Cerebellar cortex (tissue), 1 donor: ENCODE measurements at regions not wholly inside any gene's neighbourhood (a gene's known extent, or its start where the extent isn't known, plus 50 kb on each side); places are given as distances from the start of the nearest gene placed in this dataset.

Experiments used
- DNase-seq: peaks from one replicate; pipeline ENCODE4 v3.0.0-alpha.2; 2015; ENCODE audit warnings: low spot score

DNA sequence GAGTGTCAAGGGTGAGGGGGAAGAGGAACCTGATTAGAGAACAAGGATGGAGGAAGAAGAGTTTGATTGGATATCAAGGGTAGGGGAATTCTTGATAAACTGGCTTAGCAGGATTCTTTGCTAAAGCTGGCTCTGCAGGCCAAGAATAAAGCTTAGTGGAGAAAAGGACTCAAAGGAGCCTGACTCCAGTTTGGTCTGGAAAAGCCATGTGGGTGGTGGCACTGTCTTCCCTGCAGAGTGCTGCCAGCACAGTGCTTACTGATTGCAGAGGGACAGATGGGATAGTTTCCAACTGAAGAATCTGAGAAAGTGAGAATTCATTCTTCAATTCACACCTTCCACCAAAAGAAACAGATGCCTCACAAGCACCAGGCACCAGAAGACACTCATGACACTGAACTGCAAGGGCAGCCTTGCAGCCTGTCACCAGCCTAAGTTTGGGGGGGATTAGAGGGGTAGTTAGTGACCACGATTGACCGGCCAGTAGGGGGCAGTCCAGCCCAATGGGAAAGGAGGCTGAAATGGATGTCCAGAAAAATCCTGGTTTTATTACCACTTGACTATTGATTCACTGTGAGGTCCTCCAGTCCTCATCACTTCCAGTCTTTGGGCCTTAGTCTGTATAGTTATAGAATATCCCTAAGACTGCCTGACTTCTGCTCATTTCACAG, 334.5 kb downstream of the SMAD2 start:
- peak; percentile 25 for DNase-seq

DNA sequence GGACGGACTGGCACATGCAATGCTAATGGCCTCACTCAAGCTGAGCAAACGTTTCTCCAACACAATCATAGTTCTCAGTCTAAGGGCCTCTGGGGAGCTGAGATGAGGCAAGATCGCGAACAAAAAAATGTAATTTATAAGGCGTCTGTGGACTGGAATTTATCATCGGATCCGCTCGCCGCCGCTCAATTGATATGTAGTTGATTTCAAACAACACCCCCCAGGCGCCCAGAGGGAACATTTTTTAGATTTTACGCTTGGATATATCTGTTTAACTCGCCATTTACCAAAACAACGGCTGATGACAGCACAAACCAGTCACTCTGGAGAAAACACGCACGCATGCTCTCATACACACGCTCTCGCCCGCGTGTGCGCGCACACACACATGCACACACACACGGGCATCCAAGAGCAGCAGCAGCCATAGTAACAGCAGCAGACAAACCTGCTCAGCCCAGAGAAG, 335.8 kb downstream of the SMAD2 start:
- peak; percentile 51 for DNase-seq

DNA sequence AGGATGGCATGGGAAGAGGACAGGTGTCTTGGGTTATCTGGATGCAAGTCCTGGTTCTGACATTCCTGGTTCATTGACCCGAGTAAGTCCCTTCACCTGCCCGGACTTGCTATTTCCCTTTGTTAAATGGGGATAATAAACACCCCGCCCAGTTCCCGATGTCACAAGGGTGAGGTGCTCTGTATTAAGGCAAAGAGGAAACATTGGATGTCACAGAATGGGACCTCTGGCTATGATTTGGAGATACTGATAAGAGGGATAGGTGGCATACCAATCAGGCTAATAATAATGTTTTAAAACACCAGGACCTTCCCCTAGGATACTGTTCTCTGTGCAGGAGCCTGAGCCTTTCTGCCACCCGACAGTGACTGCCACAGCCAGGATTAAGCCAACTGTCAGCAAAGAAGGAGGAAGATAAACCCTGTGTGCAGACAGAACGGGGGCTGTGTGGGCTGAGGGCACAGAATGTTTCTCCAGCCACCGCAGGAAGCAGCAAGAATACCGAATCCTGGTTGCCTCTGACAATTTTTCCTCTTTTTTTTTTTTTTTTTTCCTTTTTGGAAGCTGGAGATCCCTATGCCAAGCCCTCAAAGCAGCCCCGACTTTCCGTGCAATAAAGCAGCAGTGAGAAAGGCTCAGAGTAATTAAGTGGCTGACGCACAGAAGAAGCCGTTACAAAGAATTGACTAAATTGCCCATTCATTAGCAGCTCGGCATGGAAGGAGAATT, 336.6 kb downstream of the SMAD2 start:
- peak; percentile 35 for DNase-seq

DNA sequence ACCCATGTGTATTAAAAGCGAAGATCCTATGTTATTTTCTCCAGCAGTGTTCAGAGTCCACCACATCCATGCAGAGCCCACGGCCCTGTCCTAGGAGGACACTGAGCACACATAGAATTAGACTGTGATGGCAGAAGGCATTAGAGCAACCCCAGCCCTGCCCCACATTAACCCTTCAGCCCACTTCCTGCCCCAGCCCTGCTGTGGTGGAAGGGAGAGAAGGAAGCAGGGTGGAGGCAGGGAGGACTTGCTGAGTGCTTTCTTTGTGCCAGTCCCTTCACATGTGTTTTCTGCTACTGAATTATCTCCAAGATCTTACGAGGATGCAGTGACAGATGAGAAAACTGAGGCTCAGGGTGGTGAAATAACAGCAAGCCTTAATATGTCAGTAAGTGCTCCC, 339.0 kb downstream of the SMAD2 start:
- no peak for DNase-seq

DNA sequence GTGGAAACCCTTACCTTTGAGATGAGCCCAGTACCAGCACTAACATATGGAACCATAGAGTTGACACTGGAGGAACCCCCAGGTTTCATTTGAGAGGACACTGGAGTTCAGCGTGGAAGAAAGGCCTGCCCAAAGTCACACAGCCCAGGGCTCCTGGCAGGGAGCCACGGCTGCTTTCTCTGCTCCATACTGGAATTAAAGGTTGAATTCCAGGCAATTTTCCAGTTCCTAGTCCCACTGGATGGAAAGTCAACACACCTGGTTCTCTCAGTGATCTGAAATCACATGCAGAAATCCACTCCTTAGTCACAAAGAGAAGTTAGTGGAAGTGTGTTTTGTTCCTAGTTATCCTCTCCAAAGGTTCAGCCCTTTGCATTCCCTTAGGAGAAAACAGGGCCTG, 336.1 kb upstream of the SKOR2 start:
- no peak for DNase-seq

DNA sequence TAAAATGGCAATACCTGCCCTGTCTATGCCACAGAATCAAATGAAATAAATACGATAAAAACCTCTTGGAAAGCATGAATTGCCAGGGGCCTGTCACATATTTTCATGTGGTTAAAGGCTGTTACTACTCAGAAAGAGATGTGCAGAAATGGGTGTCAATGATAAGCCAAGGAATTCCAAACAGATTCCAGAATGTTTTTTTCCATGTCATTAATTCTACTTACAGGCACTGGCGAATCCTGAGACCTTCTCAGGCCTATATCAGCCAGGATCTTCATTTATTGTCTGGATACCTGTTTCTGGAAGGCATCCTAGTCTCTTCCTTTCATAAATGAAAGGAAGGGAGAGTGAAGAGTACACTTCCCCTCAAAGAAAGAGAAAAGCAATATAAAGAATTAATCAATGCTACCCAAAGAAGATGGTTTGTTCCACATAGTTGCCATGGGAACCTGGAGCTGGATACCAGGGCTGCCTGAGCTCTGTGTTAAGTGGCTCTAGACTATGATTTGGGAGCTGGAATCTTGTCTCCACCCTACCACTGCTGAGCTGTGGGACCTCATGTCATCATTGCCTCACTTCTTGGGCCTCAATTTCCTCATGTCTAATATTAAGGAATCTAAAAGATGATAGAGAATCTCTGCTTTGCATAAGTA, 335.1 kb upstream of the SKOR2 start:
- no peak for DNase-seq

DNA sequence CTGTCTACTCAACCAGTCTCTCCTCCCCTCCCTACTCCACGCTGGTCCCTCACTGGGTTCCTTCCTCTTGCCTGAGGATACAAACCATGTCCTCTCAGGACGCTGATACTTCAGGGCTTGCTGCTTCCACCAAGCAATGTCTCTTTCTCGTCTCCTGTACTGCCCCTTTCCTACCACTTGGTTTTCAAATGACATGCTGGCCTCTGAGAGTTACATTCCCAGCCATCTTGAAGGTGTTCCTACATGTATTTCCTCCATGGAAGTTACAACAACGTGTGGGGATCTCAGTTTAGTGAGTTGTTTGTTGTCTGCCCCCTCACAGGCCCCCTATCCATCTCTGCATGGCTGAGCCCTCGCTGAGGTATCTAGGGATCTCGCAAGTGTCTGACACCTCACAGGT, 334.5 kb upstream of the SKOR2 start:
- DNase-seq, result no peak

DNA sequence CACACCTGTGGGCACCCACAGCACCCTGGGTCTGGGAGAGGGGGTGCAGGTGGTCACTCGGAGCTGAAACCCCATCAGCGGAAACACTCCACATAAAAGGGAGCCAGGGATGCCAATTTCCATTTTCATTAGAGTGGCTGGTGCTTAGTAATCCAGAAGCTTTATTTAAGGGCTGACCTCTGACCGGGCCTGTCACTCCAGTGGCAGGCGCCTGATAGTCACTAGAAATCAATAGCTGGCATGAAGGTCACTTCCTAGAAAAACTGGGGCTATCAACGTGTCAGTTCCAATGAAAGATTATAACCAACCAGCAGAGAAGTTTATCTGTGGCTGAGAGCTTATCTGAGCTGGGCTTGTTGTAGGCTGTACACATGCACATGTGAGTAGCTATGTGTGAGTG, 333.7 kb upstream of the SKOR2 start:
- no peak for DNase-seq

DNA sequence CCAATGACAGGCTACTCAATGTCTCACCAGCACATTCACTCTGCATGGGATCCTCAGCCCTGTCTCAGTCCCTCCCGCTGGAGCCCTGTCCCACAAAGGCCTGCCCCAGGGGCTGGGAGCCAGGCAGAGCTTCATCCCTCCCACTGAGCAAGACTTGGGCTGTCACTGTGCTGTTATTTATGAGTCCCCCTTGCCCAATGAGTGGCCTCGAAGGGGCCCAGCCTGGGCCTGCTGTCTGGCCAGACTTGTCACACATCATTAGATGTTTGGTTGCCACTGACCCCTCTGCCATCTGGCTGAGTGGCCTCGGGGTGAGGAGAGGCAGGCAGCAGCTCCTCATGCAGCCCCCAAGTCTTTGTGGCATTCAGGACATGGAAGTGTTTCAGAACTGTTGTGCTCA, 330.6 kb upstream of the SKOR2 start:
- no peak for DNase-seq

DNA sequence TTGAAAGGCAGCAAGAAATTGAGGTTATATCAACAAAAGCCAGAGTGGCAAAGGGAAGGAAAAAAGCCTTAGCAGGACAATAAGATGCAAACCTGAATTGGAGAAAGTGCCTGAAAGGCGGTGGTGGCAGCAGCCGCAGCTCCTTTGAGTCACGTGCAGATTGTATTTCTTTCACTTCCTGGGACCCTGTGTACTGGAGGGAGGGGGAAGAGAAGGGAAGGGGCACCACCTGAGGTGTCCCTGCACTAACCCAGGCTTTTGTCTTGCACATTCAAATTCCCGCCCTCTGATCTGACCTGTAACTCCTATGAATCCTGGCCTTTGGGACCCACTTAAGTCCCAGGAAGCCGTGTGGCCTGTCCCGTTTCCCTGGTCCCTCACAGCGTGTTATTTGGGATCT, 326.1 kb upstream of the SKOR2 start:
- no peak for DNase-seq

DNA sequence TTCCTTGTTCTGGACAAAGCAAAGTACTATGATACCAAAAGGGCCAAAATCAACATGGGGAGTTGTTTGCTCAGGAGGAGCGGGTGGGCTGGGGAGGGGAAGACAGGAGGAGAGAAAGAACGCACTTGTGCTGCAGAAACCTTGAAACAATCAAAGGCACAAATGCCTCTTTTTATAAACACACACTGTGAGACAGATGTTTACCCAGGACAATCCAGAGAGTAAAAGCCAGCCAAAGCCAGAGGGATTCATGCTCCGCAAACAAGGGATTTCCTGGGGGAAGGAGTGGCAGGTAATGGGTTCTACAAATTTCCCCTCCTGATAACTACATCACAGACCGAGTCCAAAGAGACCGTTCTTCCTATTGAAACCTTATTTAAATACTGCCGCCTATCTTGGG, 323.5 kb upstream of the SKOR2 start:
- no peak for DNase-seq

DNA sequence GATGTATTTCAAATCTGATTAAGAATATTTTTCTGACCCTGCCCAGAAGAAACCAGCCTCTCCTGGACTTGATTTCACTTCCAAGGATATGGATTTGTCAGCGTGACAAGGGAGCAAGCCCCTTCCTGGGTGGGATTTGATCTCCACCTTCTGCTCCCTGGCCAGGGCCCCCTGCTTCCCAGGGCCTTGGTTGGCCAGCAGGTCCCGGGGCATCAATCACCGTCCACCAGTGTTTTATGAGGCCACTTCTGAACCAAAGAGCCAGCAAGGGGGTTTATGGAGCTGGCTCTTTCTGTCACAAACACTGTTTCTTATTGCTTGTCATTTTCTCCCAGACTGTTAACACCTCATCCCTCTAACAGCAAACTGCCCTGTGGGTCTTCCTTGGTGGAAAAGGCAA, 320.5 kb upstream of the SKOR2 start:
- no peak for DNase-seq

DNA sequence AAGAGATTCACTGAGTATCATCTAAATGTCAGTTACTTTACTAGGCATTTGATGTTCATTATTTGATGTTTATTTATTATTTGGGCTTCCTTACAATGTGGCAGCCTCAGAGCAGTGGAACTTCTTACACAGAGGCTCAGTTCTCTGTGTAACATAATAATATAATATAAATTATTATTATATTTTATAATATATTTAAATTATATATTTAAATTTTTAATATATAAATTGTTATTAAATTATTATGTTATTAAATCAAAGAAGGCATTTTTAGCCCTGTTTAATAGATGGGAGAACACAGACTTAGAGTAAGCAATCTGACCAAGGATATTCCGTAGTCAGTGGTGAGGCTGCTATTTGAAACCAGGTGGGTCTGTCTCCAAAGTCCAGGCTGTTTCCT, 315.3 kb upstream of the SKOR2 start:
- DNase-seq, result no peak

DNA sequence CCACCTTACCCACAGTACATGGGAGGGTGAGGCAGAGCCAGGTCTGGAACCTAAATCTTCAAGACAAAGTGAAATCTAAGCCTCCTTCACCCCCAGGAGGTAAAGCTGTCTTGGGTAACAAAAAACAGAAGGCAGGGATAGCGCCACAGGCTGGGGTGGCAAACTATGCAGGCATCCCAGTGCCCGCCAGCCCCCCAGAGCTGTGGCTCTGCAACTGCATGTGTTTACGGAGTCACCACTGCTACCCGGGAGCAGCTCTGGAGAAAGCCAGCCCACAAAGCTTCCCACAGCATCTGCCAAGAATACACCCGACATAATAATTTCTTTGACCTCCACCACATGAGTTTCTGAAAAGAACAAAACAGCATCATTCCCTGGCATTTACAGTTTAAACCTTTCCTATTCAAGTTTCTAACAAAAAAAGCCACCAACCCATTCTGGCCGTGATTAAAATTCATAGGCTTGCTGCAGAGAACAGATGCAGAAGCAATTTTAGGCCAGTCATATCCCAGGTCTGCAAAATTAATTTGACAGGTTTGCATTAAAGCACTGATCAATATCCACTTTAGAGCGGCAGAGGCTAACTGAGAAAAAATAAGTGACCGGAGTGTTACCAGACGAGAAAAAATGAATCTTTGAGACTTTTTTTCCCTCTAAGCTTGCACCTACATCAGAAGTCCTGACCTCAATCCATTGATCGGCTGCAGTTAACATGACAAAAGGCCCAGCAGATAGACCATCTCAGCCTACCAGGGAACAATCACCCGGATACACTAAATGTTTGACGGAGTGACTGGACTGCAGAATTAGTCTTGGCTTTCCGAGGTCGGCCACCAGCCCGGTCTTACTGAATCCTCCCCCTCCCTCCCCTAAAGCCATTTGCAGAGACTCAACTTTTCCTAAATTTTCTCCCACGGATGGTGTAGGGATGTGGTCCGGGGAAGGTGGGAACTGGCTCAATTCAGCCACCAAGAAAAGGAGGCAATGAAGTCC, 309.6 kb upstream of the SKOR2 start:
- DNase-seq, result no peak

DNA sequence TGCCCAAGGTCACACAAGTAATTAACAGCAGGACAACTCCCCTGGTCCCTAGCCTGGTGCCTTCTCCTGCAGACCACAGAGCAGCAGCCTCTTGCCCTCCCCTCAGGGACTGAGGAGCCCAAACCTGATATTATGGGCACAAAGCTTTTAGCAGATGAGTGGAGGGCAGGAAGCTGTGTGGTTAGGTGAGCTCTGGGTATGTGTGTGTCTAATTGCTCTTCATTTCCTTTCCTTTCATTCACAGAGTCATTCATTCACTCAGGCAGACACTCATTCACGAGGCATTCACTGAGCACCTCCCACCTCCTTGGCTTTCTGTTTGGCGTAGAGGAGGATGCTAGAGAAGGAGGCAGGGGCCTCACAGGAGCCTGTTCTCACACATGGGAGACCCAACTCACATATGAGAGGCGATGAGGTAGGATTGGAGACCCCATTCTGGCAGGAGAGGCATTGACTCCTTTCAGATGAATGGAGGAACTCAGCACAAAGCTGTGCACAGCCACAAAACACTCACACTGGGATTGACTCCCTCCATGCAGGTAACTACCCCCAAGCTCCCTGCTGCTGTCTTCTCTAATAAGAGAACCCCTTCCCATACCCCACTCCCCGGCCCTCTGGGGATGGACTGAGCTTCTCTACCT, 306.8 kb upstream of the SKOR2 start:
- DNase-seq, result no peak

DNA sequence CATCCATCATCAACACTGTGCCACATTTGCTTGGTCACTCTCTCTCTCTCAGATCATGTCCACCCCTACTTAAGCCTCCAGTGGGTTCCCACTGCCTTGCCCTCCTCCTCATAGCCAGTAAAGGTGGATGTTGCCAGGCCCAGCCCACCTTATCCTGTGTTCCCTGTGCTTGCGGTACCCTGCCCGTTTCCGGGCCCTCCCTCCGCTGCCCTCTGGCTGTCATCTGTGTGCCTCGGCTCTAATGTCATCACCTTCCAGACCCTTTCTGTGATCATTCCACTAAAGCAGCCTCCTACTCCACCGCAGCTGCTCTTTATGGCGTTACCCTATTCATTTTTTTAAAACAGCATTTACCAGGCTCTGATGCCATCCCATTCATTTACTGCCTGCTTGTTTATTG, 305.7 kb upstream of the SKOR2 start:
- DNase-seq, result no peak

DNA sequence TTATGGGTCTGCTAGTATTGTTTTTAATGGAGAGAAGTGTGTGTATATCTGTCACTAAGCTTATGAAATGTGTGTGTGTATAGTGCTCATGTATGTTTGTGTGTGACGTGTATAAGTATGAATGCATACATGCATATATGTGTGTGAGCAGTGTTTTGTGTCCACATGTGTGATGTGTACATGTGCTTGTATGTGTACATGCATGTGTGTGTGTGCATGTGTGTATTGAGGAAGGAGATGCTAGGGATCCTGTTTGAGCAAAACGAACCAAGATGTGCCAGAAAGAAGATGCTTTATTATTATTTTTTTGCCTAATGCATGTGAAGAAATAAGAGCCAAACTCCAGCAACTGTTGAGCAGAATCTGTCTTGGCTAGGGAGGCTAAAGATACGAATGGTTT, 301.3 kb upstream of the SKOR2 start:
- no peak for DNase-seq

DNA sequence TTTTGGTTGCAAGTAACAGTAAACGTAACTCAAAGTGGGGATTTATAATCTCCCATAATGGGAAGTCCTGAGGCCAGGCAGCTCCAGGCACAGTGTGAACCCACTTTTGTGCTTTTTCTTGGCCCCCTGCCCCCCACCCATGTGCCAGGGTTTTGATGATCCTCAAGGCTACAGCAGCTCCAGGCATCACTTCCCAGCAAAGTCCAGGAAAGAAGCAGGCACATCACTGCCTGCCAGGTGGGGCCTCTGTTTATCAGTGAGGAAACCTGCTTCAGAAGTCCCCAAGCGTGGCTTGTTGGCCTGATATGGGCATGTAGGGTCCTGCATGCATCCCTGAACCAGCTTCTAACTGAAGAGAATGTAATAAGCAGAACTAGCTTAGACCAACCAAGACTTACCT, 299.2 kb upstream of the SKOR2 start:
- DNase-seq, result no peak

DNA sequence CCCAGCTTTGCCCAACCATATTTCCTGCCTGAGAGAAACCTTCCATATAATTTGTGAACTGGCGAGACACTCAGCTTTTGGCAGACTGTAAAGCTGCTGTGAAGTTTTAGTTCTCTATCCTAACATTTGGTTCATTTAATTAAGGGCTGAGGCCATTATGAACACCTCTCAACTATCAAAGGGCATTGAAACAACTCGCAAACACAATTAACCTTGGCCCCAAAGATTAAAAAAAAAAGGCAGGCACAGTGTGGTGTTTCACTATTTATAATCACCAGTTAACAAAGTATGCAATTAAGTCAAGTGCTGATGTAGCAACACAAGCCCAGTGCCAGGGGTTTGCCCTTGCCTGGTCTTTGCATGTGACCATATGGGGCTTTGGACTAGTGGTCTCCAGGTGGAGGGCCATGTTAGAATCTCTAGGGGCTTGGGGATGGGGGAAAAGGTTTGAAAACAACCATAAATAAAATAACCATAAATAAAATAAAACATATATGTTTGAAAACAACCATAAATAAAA, 297.6 kb upstream of the SKOR2 start:
- DNase-seq, result no peak

DNA sequence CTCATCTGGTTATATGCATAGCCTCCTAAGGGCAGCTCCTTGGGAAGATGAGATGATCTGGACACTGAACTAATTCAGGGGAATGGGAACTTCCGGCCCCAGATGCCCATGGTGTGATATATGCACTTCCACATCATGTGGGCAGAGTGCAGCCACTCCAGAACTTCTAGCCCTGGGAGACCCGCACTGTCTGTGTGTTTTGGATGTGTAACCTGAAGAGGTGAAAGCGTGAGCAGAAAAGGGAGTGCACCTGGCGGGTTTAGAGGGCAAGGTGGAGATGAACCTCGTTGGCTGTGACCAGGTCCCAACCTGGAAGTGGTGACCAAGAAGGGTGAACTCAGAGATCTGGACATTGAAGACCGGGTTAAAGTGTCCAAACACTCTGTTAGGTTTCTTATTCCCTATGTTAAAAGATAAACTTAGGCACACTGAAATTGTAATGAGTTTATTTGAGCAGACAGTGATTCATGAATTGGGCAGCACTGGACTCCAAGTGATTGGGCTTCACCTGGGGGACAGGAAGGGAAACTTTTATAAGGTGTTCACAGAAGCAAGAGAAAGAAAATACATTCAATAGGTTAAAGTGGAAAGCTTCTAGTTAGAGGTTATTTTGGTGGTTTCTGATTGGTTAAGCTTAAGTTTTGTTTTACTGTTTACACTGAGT, 296.2 kb upstream of the SKOR2 start:
- no peak for DNase-seq

DNA sequence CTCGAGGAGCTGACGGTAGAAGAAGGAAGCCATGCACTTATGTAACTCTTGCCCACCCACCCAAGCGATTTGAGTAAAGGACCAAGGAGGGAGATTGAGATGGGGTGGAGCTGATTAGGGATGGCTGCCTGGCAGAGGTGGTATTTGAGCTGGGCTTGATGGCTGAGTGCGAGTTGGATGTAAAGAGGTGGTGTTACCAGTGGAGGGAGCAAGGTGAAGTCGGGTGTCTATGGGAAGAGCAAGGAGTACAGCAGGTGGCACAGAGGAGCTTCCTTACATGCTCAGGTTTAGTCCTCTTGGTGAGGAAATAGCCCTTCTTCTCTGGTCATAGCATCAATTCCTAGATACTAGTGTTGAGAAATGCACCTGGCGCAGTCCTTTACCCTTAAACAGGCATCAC, 294.2 kb upstream of the SKOR2 start:
- DNase-seq, result no peak
